Spleen (tissue), 7 donors: ENCODE measurements at regions not wholly inside any gene's neighbourhood (a gene's known extent, or its start where the extent isn't known, plus 50 kb on each side); places are given as distances from the start of the nearest gene placed in this dataset.

Experiments
- POLR2A ChIP-seq, 3 donors: fragments of 450-650 bp; IDR thresholded peaks; one replicate each; pipeline ENCODE4 v1.5.1; 2017; ENCODE audit warnings: antibody characterized with exemption in 3 of 3, mild to moderate bottlenecking in 1 of 3
- POLR2AphosphoS5 ChIP-seq, 3 donors: sonication (generic); formaldehyde crosslinking; IDR thresholded peaks; one replicate each; pipeline ENCODE4 v1.5.1; 2017; ENCODE audit warnings: antibody characterized with exemption in 3 of 3
- TF ChIP-seq, protein P1 (sequence below), 11 experiments: fragments of 200-600 bp in 7 of 11; fragments of 450-650 bp in 4 of 11; sonication (generic) in 4 of 11; IDR thresholded peaks in 8 of 11; conservative IDR thresholded peaks in 3 of 11; 1 replicate in 7 of 11; 2 replicates in 4 of 11; pipeline versions ENCODE4 v1.4.0 to v1.8.0; 2016 to 2021; ENCODE audit warnings: antibody characterized with exemption in 11 of 11, inconsistent platforms in 4 of 11, mild to moderate bottlenecking in 1 of 11
- donor health status: DM: no; HTN: no; CAD: no; lungs with moderate emphysema.
- donor health status: DM: no; HTN: no; CAD: no.
- donor health status: DM: no; HTN: no; CAD: no.

DNA sequence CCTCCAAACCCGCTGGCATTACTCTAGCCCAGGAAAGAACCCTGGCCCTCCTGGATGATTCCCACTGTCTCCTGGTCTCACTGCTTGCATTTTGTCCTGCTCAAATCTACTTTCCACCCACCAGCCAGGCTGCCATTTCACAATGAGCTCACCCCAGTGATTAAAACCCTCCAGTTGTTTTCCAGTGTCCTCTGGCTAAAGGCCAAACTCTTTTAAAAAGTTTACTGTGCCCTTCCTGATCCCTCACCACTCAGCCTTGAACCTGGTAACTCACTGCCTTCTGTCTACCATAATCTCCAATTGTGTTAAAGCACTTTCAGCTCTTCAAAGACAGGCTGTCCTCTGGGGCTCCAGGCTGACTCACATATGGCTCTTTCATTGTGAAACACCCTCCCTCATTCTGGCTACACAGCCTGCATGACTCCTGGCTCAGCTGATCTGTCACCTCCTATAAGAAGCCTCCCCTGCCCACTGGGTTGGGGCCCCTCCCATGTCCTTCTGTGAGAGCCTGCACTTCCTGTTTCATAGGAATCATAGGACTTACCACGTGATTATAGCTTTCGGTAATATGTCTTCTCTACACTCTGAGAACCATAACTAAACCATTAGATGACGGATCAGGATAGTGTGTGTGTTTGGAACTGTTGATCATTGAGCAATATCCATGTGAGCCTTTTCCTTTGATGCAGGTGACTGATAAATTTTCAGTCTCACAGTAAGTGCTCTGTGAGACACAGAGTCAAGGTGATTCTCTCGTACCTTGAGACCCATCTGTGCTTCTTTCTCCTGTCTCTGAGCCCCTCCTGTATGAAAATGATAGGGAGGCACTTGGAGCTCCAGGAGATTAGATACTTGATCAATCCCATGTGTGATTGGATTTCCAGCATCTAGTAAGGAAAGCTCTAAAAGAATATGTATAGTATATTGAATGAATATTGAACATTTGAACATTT lies 590.8 kb upstream of the ID2 start:
- TF ChIP-seq POLR2A (IDR thresholded peaks at IDR 0.05) (no peak), POLR2AphosphoS5 (IDR thresholded peaks at IDR 0.05) (no peak)
- TF ChIP-seq, protein P1, sequence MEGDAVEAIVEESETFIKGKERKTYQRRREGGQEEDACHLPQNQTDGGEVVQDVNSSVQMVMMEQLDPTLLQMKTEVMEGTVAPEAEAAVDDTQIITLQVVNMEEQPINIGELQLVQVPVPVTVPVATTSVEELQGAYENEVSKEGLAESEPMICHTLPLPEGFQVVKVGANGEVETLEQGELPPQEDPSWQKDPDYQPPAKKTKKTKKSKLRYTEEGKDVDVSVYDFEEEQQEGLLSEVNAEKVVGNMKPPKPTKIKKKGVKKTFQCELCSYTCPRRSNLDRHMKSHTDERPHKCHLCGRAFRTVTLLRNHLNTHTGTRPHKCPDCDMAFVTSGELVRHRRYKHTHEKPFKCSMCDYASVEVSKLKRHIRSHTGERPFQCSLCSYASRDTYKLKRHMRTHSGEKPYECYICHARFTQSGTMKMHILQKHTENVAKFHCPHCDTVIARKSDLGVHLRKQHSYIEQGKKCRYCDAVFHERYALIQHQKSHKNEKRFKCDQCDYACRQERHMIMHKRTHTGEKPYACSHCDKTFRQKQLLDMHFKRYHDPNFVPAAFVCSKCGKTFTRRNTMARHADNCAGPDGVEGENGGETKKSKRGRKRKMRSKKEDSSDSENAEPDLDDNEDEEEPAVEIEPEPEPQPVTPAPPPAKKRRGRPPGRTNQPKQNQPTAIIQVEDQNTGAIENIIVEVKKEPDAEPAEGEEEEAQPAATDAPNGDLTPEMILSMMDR (IDR thresholded peaks at IDR 0.05 in 8 of 11, conservative IDR thresholded peaks at IDR 0.05 in 3 of 11): no peak
